Ureter (tissue), 1 donor: ENCODE measurements at regions not wholly inside any gene's neighbourhood (a gene's known extent, or its start where the extent isn't known, plus 50 kb on each side); places are given as distances from the start of the nearest gene placed in this dataset.

Source experiments
- DNase-seq: peaks from one replicate; pipeline ENCODE4 v3.0.0-alpha.2; 2020; ENCODE audit warnings: low spot score
- donor health status: DM: yes; HTN: yes; CAD: no.

GRCh38 chr4:89365375-89365774 is 57.8 kb upstream of the GPRIN3 start:
- no peak for DNase-seq

DNA sequence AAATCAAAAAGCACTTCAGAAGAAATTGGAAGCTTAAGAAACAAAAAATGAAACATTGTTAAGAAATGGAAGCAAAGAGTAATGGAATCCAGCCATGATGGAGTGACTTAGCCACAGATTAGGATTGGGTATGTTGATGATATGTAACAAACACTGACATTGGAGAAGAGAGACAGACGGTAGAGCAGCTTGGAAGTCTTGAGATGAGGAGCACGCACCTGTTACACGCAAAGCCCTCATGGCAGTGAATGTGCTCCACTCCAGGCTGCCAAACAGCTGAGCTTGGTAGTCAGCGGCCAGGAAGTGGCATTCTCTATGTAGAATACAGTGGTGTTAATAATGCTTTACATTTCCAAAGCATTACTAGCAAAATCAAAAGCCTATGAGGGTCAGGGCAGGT is 56.9 kb upstream of the GPRIN3 start:
- DNase-seq = no peak

GRCh38 chr4:89363786-89364185 is 56.2 kb upstream of the GPRIN3 start:
- no peak for DNase-seq

GRCh38 chr4:89358935-89359638 is 51.5 kb upstream of the GPRIN3 start:
- no peak for DNase-seq

DNA sequence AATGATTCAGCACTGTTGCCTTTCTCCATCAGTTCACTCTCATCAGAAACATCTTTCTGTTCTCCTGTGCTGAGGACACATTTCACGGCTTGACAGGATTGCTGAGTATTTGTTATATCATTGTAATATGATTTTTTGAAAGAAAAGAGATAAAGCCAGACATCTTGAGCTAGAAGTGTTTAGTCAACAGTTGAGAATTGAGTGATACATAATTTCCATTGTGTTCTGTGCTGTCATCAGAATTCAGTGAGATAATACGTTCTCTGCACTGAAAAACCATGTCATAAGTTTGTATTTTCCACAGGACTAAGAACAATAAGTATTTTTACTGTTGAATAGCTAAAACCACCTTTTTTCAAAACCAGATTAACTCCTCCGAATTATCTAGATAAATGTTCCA is 50.2 kb upstream of the GPRIN3 start:
- DNase-seq = no peak
